Neural cell (in vitro differentiated cells): ENCODE measurements at regions not wholly inside any gene's neighbourhood (a gene's known extent, or its start where the extent isn't known, plus 50 kb on each side); places are given as distances from the start of the nearest gene placed in this dataset.

ENCODE experiments used
- CTCF ChIP-seq: fragments of 450-650 bp; IDR thresholded peaks from 2 replicates; pipeline ENCODE4 v1.5.1; 2014; ENCODE audit warnings: antibody characterized with exemption, mild to moderate bottlenecking, moderate library complexity; ENCODE audit not compliant: poor library complexity, severe bottlenecking
- POLR2AphosphoS5 ChIP-seq: IDR thresholded peaks from 2 replicates; pipeline ENCODE4 v1.6.1; 2012
- REST ChIP-seq: IDR thresholded peaks from 2 replicates; pipeline ENCODE4 v1.6.1; 2012; ENCODE audit warnings: borderline replicate concordance
- SMC3 ChIP-seq: fragments of 450-650 bp; conservative IDR thresholded peaks from 2 replicates; pipeline ENCODE4 v1.6.1; 2014; ENCODE audit warnings: antibody characterized with exemption, mild to moderate bottlenecking, moderate library complexity; ENCODE audit not compliant: poor library complexity

- TF ChIP-seq SMC3 (no peak), CTCF (no peak), REST (no peak), POLR2AphosphoS5 (no peak)
Measured at GRCh38 chr15:81466741-81467140, 92.7 kb upstream of the TMC3 start.
